H1 (cell line): ENCODE measurements at regions not wholly inside any gene's neighbourhood (a gene's known extent, or its start where the extent isn't known, plus 50 kb on each side); places are given as distances from the start of the nearest gene placed in this dataset.

Experiments used
- EZH2 ChIP-seq: fragments of 200-600 bp; sonication (generic); IDR thresholded peaks from 2 replicates; pipeline ENCODE4 v1.7.1; 2012; ENCODE audit warnings: low read depth, mild to moderate bottlenecking, moderate library complexity, low read length, inconsistent platforms; ENCODE audit not compliant: severe bottlenecking

DNA sequence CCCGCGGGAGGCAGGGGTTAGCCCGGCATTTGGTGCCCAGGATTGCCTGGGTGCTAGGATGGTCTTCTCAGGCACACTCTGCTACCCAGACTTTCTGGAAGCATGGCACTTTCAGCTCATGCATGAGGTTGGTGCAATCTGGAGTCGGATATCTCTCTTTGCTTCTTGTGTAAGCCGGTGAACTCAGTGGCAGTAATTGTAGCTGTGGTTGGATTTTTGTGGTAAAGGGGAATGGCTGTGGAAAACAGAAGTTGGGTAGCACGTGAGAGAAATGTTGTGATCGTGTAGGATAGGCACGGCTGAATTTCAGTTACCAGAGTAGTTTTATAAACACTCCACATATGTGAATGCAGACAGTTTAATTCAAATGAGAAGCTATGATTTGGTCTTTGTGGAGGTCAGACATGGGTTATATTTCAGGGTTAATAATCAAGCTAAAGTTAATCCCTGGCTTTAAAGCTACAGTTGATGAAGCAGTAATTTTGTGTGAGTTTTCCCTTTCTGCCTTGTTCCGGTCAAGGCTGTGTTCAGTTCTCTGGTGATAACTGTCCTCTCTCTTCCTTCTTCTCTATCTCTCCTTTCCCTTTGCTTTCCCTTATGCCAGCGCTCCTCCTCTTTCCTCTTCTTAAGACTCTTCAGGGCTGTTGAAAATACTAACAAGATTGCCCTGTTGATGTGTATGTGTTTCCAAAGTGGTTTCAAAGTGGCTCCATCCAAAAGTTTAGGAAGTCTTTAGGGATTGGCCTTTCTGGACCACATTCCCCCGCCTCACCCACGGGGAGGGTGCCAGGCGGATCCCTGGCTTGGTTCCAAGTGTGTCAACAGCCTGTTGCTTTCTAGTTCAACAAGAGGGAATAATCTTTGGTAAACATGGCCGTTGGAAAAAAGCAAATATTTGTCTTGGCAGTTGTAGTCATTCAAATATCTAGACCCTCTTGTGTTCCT lies 404.6 kb upstream of the C2CD4B start (continued):
- no peak for TF ChIP-seq EZH2
